ENCODE measurements at regions not wholly inside any gene's neighbourhood (a gene's known extent, or its start where the extent isn't known, plus 50 kb on each side); places are given as distances from the start of the nearest gene placed in this dataset.

DNA sequence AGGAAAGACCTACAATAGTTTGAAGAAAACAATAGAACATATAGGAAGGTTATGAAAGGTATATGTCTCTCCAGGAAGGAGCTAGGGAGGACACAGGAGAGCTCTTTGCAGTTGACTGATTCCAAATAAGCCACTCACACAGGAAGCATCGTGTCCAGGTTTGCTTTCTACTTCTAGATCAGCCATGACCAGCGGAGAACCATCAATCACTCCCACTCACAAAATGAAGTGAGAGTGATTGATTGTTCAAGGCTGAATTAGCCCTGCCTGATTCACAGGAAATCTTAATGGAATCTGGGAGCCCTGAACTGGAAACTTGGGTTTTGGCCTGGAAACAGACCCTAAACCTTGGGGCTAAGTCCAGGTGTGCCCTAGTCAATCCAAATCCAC is 1292.2 kb upstream of the ZEB2 start:
- TF ChIP-seq, protein P1, sequence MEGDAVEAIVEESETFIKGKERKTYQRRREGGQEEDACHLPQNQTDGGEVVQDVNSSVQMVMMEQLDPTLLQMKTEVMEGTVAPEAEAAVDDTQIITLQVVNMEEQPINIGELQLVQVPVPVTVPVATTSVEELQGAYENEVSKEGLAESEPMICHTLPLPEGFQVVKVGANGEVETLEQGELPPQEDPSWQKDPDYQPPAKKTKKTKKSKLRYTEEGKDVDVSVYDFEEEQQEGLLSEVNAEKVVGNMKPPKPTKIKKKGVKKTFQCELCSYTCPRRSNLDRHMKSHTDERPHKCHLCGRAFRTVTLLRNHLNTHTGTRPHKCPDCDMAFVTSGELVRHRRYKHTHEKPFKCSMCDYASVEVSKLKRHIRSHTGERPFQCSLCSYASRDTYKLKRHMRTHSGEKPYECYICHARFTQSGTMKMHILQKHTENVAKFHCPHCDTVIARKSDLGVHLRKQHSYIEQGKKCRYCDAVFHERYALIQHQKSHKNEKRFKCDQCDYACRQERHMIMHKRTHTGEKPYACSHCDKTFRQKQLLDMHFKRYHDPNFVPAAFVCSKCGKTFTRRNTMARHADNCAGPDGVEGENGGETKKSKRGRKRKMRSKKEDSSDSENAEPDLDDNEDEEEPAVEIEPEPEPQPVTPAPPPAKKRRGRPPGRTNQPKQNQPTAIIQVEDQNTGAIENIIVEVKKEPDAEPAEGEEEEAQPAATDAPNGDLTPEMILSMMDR (IDR thresholded peaks at IDR 0.05), result no peak
- no peak for TF ChIP-seq POLR2A (IDR thresholded peaks at IDR 0.05)

Measured in uterus (tissue), 2 donors.